GM23248 (cell line): ENCODE measurements at regions not wholly inside any gene's neighbourhood (a gene's known extent, or its start where the extent isn't known, plus 50 kb on each side); places are given as distances from the start of the nearest gene placed in this dataset.

Source experiments
- EZH2 ChIP-seq: fragments of 200-600 bp; sonication (generic); IDR thresholded peaks from 2 replicates; pipeline ENCODE4 v1.6.1; 2018; ENCODE audit warnings: antibody characterized with exemption, mild to moderate bottlenecking; ENCODE audit not compliant: insufficient read depth, poor library complexity, severe bottlenecking
- EZH2phosphoT487 ChIP-seq: fragments of 200-600 bp; sonication (generic); IDR thresholded peaks from 2 replicates; pipeline ENCODE4 v1.6.1; 2018; ENCODE audit warnings: antibody characterized with exemption, moderate library complexity, mild to moderate bottlenecking, low read depth; ENCODE audit not compliant: insufficient read depth

GRCh38 chr9:75242426-75242825, 154.1 kb downstream of the OSTF1 start:
- TF ChIP-seq EZH2 (no peak), EZH2phosphoT487 (no peak)
